GM08714 (cell line): ENCODE measurements at regions not wholly inside any gene's neighbourhood (a gene's known extent, or its start where the extent isn't known, plus 50 kb on each side); places are given as distances from the start of the nearest gene placed in this dataset.
"Not testable (repeated sequence)": the region's sequence is repeated elsewhere in the genome, so short reads cannot be mapped to it uniquely, and the experiment has no call there.

Experiments
- H3K4me3 ChIP-seq: fragments of 200-500 bp; sonication (Bioruptor generic); 2 replicates; pipeline ENCODE4 v1.5.1; 2014; ENCODE audit warnings: mild to moderate bottlenecking, low read length, inconsistent platforms
- ZNF274 ChIP-seq: IDR thresholded peaks from 2 replicates; pipeline ENCODE4 v1.6.1; 2012; ENCODE audit warnings: mild to moderate bottlenecking, low read depth, low read length

DNA sequence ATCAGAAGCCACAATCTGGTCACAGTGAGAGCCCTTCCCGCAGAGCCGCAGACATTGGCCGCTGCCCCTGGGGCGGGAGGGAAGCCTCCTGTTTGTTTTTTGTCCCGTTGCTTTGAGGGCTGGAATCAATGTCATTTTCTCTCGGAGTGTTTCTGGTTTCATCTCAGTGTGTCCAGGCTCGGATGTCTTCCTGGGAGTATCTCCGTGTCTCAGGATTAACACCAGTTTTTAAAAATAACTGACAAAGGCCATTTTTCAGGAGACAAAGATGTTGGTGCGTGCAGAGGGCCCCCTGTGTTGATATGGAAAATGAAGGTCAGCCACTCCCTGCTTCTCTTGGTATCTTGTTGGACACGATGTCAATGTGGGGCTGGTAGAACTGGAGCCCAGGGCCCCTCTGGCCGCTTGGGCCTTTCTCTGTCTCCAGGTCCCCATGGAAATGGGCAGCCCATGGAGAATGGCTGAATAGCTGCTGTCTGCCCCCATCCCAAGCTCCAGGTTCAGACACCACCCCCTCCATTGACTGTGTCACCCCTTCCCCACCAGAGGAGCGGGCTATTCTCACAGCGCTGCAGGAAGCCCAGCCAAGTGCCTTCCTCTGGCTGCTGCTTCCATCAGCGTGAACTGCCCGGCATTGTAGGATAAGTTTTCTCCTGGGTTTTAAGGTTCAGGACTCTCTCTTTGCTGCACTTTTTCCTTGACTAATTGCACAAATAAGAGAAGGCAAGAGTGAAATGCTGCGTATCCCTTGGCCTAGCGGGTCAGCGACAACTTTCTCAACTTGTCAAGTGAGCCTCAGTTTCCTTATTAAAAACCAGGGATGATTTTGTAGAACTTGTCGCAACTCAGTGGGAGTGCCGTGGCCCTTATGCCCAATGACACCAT, 72.2 kb upstream of the METTL9 start:
- no peak overlapping the region for H3K4me3 ChIP-seq
- TF ChIP-seq ZNF274: no peak

DNA sequence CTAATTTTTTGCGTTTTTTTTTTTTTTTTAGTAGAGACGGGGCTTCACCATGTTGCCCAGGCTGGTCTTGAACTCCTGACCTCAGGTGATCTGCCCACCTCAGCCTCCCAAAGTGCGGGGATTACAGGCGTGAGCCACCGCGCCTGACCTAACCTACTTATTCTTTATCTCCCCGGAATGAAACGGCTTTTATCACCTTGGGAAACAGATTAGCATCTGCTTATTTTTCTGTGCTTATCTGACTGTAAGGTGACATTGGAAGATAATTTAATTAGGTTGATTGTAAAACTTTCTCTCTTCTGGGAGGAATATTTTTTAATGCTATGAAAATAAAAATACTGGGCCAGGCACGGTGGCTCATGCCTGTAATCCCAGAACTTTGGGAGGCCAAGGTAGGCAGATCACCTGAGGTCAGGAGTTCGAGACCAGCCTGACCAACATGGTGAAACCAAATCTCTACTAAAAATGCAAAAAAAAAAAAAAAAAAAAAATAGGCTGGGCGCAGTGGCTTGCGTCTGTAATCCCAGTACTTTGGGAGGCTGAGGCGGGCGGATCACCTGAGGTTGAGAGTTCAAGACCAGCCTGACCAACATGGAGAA, 70.2 kb upstream of the METTL9 start:
- H3K4me3 ChIP-seq: not testable (repeated sequence)

DNA sequence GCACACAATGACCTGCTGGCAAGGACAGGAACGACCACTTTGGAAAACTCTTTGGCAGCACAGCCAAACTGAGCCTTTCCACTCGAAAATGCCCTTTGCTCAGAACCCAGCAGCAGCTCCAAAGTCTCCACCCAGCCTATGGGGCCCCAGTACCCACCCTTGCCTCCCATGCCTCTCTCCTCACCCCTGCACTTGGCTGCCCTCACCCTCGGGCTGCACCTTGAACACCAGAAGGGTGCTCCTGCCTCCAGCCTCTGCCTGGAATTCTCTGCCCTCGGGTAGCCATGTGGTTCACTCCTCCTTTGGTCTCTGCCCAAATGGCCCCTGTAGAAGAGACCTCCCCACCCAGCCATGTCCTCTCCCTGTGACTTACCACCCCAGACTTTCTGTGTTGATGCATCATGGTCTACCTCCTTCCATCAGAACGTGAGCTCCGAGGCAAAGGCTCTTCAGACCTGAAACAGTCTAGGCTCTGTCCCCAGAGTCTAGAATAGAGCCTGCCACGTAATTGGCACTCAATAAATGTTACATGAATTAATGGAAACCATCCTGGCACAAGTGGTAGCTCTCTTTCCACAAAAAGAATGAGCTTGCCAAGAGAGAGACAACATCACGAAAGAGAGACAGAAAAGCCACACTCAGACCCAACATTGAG, 68.5 kb upstream of the METTL9 start:
- H3K4me3 ChIP-seq: not testable (repeated sequence)

DNA sequence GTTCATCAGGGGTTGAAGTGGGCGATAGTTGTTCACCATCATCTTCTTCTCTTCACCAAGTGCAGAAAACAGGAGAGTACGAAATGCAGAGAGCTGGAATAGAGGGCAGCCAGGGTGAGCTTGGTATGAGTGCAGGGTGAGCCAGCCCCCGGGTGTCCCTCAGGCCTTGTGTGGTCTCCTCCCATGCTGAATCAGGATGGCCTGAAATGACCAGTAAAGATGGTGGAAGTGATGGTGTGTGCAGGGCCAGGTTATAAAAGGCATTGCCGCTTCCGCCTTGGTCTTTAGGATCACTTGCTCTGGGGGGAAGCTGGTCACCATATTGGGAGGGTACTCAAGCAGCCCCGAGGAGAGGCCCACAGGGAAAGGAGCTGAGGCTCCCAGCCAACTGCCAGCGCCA, 66.4 kb upstream of the METTL9 start:
- H3K4me3 ChIP-seq: not testable (repeated sequence)

DNA sequence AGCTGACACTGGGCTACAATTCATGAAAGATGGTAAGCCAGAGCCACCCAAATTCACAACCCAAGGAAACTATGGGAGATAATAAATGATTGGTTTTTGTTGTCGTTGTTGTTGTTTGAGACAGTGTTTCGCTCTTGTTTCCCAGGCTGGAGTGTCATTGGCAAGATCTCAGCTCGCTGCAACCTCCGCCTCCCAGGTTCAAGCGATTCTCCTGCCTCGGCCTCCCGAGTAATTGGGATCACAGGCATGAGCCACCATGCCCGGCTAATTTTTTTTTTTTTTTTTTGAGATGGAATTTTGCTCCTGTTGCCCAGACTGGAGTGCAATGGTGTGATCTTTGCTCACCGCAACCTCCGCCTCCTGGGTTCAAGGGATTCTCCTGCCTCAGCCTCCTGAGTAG, 65.9 kb upstream of the METTL9 start:
- H3K4me3 ChIP-seq: not testable (repeated sequence)

DNA sequence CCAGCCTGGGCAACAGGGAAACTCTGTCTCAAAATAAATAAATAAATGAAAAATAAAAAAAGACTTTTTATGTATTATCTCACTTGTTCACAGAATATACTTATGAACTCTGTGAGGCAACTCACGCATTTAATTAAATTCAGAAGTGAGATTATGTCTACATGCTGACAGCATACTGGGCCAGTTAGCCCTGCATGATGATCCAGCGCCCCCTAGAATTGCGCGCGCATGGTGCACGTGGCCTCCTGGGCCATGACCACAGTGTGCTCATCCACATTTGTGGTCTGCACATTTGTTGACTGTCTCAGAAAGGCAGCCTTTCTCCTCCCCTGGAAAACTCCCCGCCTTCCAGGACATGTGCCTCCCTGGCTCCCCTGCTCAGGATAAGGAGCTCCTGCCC, 64.8 kb upstream of the METTL9 start:
- not testable (repeated sequence) for H3K4me3 ChIP-seq

DNA sequence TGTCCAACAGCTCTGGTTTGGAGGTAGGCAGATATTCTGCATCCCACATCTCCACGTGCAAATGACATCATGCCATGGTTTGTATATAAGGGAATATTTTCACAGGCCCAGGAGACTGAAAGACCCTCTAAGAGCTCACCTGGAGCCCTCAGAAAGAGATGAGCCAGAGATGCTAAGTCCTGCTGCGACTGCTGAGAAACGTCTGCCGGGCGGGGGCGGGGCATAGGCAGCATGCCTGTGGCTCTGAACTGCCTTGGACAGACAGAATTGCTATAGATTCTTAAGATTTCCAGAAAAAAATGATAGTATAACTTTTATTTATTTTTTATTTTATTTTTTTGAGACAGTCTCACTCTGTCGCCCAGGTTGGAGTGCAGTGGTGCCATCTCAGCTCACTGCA, 64.2 kb upstream of the METTL9 start:
- H3K4me3 ChIP-seq: not testable (repeated sequence)

DNA sequence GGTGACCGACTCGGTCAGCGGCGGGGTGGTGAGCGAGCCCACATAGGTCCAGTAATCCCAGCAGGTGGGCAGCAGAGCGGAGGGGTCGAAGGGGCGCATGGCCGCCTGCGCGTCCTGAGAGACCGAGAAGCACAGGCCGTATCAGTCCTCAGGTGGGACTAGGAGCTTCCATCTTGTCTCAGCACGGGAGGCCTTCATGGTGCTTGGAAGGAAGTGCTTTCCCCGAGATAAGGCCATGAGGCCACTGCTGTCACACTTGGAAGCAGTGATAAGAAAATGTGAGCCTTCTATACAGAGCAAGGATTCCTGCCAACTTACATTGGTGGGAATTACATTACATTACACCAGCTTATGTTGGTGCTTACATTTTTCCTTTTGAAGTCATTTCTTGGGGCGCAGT, 62.6 kb upstream of the METTL9 start:
- H3K4me3 ChIP-seq: not testable (repeated sequence)

DNA sequence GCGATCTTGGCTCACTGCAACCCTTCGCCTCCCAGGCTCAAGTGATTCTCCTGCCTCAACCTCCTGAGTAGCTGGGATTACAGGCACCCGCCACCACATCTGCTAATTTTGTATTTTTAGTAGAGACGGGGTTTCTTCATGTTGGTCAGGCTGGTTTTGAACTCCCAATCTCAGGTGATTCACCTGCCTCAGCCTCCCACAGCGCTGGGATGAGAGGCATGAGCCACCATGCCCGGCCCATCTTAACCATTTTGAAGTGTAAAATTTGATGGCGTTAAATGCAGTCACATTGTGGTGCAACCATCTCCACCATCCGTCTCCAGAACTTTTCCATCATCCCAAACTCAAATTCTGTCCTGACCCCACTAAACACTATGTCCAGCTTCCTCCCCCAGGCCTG, 61.8 kb upstream of the METTL9 start:
- not testable (repeated sequence) for H3K4me3 ChIP-seq

DNA sequence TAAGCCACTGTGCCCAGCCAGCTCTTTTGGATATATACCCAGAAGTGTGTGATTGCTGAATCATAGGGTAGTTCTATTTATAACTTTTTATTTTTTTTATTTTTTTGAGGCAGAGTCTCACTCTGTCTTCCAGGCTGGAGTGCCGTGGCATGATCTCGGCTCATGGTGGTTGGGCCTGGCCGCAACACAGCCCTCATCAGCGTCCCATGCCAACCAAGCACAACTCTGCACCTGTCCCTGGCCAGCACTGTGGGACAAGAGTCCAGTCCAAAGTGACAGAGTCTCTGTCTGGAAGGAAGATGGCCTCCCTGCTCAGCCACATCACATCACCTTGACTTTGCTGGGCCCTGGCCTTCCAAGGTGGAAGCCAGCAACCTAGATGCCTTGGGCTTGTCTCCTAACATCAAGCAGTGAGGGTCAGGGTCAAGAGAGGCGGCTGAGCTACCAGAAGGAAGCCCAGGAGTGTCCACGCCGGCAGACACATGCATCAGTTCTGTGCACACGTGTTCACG, 60.2 kb upstream of the METTL9 start:
- H3K4me3 ChIP-seq: not testable (repeated sequence)

DNA sequence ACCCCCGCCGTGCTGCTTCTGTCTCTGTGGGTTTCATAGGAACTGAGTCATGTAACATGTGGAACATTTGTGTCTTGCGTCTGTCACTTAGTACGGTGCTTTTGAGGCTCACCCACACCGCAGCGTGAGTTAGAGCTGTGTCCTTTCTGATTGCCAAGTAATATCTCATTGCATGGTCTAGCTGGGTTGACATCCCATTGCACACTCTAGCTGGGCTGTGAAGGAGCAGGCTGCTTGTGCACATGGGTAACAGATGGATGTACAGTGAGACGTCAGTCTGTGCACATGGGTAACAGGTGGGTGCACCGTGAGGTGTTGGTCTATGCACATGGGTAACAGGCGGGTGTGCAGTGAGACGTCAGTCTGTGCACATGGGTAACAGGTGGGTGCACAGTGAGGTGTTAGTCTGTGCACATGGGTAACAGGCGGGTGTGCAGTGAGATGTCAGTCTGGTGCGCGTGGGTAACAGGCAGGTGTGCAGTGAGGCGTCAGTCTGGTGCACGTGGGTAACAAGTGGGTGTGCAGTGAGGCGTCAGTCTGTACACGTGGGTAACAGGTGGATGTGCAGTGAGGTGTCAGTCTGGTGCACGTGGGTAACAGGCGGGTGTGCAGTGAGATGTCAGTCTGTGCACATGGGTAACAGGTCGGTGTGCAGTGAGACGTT, 58.5 kb upstream of the METTL9 start:
- H3K4me3 ChIP-seq: not testable (repeated sequence)

DNA sequence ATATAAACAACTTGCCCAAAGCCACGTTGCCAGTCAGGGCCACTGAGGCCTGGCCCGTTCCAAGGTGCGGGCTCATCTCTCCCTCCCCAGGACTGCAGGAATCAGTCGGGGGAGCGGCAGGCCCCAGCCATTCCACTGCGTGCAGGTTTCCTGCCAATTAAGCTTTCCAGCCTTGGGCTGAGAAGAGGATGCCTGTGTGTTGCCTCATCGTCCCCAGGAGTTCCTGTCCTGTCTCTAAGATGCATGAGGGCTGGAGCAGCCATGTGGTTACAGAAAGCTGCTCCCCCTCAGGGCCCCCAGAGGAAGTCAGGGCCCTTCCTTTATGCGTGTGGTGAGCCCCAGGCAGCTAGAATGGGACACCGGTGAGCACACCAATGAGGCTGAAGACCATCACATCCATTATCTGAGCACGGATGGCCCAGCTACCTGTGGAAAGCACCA, 57.7 kb upstream of the METTL9 start:
- not testable (repeated sequence) for H3K4me3 ChIP-seq

DNA sequence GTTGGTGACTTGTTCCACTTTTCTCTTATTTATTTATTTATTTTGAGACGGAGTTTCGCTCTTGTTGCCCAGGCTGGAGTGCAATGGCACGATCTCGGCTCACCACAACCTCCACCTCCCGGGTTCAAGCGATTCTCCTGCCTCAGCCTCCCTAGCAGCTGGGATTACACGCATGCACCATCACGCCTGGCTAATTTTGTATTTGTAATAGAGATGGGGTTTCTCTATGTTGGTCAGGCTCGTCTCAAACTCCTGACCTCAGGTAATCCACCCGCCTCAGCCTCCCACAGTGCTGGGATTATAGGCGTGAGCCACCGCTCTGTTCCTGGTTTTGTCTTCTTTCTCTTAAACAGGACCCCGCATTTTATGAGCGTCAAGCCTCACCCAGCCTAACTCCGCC, 57.3 kb upstream of the METTL9 start:
- not testable (repeated sequence) for H3K4me3 ChIP-seq

DNA sequence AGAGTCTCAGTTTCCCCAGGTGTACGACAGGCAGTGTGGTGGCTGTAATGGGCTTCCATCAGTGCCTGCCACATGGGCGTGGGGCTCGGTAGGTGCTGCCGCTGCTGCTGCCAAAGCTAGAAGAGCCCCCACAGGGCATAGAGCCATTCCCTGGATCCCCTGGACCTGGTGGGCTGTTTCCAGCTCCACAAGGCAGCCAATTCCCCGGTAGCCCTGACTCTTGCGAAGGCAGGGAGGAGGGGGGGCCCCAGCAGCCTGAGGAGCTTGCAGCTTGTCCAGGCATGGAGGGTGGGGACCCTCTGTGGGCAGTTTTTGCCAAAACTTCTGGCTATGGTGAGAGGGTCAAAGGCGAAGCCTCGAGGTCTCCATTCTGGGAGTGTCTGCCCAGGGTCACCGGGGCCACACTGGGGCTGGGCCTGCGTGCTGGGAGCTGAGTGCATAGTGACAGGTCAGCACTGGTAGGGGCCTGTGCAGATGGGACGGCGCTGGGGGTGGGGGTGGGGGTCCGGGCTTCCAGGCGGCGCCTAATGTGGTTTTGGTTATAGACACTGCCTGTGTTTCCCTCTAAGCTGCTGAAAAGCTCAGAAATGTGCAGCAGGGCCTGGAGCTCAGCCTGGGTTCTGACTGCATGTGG, 56.8 kb upstream of the METTL9 start:
- not testable (repeated sequence) for H3K4me3 ChIP-seq

DNA sequence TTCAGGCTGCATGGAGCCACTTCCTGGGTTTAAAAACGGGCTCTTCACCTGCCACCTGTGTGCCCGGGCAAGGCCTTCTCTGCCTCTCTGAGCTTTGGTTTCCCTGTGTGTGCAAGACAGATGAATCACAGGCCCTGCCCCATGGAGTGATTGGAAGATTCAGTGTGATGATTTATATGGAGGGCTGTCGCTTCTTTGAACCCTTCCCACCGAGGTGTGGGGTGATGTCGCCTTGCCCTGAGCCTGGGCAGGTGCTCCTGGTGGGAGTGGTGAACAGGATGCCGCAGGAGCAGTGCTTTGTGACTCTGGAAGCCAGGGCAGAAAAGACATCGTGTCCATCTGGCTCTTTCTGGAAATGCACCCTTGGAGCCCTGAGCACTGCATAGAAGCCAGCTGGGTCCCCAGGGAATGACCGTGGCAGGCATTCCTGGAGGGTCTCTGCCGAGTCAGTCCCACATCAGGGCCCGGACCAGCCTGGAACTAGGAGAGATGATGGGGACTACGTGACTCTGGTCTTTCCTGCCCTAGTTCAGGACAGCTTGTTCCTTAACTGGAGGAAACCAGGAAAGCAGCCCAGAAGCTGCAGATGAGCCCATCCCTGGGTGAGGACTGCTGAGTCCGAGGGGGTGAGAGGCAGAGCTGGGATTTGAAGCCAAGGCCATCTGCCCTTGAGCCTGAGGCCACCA, 56.1 kb upstream of the METTL9 start:
- not testable (repeated sequence) for H3K4me3 ChIP-seq

DNA sequence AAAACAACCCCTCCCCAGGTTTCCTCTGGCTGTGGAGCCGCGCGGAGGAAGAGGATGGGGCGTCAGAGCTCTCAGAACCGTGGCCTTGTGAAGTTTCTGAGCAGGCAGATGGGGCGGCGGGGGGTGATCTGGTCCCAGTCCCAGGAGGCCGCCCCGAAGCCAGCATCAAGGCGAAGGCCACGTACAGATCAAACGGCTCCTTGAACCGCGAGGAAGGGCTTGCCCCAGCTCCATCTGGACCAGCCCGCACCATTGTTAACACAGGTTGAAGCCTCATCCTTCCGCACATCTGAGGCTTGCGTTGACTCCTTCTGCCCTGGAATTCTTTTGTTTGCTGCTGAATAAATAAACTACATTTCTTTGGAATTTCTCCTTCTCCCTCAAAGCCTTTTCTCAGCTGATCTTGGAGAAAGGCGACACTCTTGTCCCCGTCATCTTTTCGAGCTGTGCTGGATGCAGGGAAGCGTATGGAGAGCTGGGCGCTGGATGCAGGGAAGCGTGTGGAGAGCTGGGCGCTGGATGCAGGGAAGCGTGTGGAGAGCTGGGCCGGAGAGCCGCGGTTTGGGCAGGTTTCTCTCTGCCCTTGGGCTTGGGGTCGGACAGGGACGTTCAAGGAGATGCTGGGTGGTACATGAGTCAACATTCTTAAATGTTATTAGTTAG, 53.6 kb upstream of the METTL9 start:
- not testable (repeated sequence) for H3K4me3 ChIP-seq

DNA sequence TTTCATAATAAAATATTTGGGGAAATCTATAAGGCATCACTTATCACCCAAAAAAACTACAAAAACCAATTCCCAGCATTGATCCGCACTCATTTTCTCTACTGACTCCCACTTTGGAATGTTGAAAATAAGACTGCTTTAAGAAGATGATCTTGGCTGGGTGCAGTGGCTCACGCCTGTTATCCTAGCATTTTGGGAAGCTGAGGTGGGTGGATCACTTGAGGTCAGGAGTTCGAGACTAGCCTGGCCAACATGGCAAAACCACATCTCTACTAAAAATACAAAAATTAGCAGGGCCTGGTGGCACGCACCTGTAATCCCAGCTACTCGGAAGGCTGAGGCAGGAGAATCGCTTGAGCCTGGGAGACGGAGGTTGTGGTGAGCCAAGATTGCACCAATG, 50.0 kb upstream of the METTL9 start:
- not testable (repeated sequence) for H3K4me3 ChIP-seq
